Colon (tissue), 2 donors: ENCODE measurements at regions not wholly inside any gene's neighbourhood (a gene's known extent, or its start where the extent isn't known, plus 50 kb on each side); places are given as distances from the start of the nearest gene placed in this dataset.

Experiments
- FAIRE-seq: peaks from 2 replicates; lab custom pipeline; 2012; peaks lifted over from hg19 to GRCh38; lab: Jason Lieb, UNC
- donor health status: control.
- donor health status: control.

DNA sequence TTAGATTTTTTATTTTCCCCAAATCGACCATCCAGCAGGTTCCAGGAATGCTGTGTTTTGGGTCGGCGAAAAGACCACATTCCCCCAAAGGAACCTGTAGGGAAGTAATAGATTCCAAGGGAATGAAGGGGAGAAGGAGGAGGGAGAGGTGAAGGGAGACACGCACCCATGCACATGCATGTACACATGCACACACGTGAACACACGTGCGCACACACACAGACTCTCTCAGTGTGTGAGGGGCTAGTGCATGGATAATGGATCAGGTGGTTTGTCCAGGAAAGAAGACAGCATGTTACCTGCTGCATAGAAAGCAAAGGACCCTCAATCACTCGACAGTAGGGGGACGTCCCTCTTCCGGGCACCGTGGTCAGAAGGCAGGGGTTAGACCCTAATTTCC, 52.4 kb upstream of the PDE10A start:
- FAIRE-seq, result no peak

GRCh38 chr6:165714907-165715306, 51.9 kb upstream of the PDE10A start:
- FAIRE-seq, result no peak

DNA sequence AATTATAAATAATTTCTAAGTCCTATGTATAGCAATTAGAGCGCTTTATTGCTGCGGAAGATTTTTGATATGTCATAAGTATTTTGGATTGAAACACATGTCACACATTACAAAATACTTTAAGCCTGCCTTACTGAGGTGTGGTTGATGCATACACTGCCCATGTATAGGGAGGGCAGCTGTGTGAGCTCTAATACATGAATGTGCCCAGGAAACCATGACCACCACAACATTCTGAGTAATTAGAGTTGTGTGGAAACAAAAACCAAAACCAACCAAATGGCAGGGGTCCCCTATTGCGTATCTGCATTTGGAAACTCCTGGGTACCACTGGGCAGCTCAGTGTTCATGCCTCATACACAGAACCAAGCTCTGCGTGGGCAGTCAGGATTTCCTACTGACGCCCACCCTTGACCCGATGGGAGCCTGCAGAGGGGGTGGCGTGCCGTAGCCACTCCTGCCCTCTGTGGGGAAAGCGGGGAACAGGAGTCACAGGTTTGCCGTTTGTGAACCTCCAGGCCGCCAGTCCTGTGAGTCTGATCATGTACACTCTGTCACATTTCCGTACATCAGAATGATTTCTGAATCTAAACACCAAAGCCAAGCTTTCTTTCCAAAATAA, 50.9 kb upstream of the PDE10A start:
- FAIRE-seq, result no peak
